ENCODE measurements at regions not wholly inside any gene's neighbourhood (a gene's known extent, or its start where the extent isn't known, plus 50 kb on each side); places are given as distances from the start of the nearest gene placed in this dataset.
"Not testable (repeated sequence)": the region's sequence is repeated elsewhere in the genome, so short reads cannot be mapped to it uniquely, and the experiment has no call there.

DNA sequence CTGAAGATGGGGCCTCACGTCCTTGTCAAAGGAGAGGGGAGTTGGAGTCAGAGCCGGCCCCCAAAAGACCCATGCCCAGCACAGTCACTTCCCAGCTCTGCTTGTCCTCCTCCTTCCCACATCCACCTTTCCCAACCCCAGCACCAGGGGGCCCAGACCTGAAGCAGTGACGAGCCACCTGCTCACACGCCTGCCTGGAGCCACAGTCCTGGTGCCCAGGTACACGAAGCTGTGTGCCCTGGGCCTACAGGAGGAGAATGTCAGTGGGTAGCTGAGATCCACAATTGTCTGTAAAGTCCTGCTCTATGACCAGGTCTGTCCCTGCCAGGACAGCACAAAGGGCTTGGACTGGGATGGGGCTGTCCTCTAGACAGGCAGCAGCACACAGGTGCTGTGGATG, 126.8 kb upstream of the PZP start:
- no peak for DNase-seq

DNA sequence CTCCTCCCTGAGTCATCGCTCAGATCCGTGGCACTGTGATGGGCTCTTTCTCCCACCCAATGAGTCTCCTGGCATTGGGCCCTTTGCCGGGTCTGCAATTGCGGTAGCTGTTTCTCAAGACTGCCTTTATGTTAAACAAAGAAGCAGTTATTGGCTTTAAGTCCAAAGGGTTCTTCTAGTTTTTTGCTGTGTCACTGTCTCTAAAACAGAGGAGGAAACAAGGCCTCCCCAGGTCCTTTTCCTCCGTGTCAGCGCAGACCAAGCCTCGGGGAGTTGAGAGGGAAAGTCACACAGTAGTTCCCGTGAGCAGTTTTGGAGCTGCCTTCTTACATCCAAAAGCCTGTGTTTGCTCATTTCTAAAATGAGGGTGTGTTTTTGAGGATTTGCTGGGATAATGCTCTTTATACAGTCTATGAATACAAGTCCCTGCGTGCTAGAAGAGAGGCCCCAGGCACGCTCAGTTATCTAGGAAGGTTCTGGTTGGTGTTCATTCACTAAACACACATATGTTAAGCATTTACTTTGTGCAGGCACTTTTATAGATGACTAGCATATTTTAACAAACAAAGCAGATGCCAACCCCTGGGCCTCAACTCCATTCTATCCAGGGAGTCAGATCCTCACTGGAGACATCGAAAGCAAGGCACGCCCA, 126.0 kb upstream of the PZP start:
- no peak for DNase-seq

DNA sequence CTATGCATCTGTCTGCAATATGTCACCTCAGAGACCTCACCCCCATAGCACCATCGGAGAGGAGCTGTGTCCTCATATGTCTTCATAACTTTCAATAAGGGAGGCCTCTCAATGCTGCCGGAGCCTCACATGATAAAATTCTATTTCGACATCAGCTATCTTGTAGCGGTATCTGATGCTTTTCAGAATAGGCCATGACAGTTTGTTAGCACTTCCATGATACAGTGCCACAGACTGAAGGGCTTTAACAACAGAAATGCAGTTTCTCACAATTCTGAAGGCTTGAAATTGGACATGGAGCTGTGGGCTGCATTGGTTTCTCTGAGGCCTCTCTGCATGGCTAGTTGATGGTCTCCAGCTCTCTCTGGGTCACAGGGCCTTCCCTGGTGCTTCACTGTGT, 125.0 kb upstream of the PZP start:
- no peak for DNase-seq

DNA sequence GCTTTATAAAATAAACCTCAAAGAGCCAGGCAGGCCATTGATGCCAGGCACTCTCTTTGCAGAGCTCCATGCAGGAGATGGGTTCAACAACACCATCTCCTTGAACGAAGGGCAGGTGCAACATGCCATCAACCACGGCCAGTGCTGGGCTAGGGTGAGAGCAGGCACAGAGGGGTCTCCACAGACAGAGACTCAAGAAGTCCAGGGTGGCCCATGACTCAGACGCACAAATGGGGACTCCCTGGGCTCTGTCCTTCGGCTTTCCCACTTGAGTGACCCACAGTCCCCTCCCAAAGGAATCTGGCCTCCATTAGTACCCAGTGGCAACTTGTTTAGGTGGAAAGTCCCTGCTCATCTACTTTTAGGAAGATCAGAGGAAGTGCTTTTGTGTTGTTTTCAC, 124.4 kb upstream of the PZP start:
- no peak for DNase-seq

DNA sequence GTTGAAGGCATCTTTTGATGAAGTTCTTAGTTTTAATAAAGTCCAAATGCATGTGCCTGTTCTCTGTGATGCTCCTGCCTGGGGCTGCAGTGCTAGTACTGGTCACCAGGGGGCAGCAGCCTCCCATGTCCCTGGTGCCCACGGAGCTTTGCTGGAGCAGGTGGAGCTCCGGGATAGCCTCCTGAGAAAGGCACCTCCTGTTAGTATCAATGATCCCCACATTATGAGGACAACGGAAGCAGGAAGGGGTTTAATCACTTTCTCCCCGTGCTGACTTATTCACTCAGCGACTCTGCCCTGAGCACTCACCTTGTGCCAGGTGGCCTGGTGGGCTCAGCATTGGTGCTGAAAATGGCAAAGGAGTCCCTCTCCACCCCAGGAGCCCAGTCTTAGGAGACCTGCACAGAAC, 123.0 kb upstream of the PZP start:
- DNase-seq, result peak; percentile 79

DNA sequence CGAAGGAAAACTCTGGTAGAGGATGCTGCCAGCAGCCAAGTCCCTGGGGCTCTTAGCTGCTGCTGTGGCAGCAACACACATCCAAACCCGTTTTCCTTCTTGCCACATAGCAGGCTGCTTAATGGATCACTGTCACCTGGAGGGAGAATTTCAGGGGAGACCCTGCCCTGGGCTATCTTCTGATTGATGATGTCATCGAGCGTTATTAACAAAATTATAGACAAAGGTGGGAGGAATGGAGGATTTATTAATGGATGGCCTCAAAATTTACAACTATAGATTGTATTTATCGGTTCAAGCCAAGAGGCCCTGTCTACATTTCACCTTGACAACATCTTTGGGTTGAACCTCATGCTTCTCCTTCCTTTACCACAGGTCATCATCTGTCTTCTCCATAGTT, 120.8 kb upstream of the PZP start:
- DNase-seq, result no peak

DNA sequence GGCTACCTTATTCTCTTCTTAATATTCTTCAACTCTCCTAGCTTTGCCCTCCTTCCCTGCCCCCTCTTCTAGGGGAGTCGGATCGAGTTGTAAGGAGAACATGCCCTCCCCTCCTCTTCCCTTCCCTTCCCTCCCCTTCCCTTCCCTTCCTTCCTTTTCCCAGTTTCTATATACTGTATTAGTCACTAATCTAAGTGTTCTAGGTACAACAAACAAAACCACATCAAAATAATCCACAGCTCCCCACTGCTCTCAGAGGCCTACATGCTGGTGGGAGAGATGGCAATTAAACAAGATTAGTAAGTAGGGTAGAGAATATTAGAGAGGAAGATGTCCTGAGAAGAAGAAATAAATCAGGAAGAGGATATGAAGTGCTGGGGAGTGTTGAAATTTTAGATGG, 119.9 kb upstream of the PZP start:
- DNase-seq, result no peak

DNA sequence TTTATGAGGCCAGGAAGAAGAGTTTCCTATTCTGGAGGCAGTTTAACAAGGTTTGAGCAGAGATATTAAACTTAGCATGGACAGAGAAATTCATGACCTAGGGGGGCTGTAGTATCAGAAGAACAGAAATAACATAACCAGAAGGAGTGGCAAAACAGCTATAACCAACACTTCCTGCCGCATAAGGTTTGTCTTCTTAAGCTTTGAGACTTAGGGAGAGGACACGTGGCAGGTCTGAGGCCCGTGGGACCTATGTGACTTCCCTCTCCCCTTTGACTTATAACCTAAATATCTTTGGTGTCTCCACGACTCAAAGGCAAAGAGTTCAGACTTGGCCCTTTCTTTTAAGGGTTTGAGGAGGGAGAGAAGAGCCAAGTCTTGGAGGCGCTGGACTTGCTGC, 119.1 kb upstream of the PZP start:
- DNase-seq, result no peak

DNA sequence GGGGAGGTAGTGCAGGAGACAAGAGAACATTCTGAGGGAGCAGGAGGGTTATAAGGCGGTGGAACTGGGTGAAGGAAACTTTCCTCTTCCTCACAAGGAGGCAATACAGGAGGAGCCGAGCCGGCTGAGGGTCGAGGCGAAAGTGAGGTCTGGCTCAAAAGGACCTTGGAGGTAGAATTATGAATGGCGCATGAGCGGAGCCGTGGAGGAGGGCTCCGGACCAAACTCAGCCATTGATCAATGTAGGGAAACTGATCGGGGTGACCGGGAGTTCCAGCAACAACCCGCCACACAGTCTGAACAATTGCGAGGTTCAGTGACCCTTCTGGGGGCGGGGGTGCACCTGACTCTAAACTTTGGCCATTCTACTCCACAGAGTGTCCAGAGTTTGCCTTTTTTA, 118.7 kb upstream of the PZP start:
- DNase-seq, result not testable (repeated sequence)

DNA sequence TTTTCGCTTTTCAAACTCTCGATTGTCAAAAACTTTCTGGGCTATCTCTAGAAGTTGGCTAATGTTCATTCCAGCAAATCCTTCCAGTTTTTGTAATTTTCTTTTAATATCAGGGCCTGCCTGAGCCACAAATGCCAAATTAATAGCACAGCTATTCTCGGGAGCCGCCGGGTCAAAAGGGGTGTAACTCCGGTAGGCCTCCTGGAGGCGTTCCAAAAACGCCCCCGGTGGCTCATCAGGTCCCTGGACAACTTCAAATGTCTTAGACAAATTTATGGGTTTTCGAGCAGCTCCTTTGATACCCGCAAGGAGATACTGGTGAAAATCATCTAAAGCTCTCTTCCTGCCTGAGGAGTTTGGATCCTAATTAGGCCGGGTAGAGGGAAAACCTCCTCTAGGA, 117.9 kb upstream of the PZP start:
- DNase-seq, result no peak

DNA sequence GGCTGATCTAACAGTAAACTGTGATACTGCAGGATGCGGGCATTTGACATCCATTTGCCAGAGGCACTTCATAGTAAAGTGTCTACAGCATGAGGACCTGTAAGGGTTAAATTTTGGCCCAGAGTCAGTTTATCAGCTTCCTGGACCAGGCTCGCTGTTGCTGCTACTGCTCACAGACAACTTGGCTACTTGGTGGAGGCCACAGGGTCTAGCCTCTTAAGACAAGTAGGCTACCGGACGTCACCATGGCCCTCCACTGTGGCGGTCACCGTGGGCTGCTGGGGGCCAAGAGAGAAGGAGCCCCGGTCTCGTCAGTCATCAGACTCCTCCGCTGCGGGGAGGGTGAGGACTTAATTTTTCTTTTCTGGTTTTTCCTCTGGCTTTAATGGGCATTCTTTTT, 117.3 kb upstream of the PZP start:
- no peak for DNase-seq

DNA sequence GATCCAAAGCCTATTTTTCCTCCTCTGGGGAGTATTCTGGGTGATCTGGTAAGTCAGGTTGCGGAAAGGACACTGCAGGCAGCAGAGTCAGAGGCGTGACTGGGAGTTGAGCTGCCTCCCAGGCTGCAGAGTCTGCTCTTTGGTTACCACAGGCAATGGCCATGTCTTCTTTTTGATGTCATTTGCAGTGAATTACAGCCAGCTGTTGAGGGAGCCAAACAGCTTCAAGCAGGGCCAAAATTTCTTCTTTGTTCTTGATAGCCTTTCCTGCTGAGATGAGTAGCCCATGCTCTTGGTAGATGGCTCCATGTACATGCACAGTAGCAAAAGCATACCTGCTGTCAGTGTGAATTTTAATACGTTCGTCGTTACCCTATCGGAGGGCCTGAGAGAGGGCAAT, 116.6 kb upstream of the PZP start:
- DNase-seq, result no peak

DNA sequence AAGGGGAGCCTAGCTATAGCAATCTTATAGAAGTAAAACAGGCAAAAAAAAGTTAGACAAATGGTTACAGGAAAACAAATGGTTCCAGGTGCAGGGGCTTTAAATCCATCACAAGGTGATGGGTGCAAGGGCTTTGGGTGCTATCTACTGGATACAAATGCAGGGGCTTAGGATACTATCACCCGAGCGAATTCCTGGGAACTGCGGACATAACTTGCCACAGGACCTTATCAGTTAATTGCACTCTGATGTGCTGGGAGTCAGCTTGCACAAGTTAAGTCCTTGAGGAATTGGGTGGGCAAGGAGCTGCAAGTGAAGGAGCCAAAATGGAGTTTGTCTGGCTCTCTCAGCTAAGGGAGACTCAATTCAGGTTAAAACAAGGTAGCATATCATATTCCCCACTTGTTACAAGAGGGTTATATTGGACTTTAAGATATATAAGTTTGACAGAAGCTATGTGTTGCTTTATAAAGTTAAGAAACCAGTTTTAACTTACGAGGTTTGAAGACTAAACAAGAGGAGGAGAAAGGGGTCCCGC, 115.0 kb upstream of the PZP start:
- no peak for DNase-seq

DNA sequence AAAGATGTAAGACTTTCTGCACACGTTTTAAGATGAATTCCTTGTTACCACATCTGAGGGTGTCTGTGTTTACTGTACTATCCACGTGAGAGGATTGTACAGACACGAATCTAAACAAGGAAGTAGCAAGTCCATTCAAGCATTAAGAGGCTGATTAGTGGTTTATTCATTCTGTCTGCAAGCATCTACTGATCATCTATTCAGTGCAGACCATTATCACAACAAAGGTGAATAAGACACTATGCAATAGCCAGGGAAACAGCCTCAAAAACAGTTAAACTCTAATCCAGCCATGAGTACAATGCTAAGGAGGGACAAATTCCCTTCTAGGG, 111.6 kb upstream of the PZP start:
- DNase-seq, result no peak

DNA sequence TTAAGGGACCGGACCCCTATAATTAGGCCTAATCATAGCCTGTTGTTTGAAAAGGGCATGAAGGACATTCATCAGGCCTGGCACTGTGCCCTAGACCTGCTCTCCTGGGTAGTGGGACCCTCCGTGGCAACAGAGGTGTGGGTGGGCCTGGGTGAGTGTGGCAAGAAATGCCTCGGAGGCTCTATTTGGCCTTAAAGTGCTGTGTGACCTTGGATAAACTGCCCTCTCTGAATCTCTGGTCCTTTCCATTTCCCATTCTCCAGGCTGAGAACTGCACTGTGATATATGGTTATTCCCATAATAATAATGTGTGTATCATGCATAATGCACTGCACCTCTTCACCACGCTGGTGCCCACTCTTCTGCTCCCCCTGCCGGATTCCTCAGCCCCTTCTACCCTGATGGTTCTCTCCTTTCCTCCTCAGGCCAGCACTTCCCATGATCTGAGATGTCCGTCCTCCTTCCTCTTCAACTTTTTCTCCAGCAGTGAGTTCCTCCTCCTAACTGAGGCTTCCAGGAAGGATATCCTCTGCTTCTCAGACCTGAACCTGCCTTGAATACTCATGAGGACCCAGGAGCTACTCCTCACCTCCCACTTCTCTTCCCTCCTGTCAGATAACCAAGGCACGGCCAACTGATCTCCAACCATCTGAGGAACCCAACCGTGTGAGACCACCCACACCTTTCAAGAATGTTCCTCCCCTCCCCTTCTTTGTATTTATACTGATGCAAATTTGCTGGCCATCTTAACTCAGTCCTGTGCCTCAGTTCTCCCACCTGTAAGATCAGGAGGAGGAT, 111.0 kb upstream of the PZP start:
- peak; percentile 36 for DNase-seq

DNA sequence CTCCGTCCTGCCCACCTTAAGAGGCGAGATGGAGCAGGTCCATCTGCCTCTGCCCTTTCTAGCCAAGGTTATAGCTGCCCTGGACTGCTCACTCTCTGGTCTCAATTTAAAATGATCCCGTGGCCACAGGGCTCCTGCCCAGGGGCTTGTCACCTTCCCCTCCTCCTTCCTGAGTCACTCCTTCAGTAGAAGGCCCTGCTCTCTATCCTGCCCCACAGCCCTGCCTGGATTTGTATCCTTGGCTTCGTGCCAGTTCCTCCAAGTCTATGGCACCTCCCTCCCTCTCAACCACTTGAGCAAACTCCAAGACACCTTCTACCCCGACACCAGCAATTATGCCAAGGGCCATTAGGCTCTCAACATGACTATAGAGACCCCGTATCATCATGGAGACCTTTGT, 105.3 kb upstream of the PZP start:
- DNase-seq, result not testable (repeated sequence)

DNA sequence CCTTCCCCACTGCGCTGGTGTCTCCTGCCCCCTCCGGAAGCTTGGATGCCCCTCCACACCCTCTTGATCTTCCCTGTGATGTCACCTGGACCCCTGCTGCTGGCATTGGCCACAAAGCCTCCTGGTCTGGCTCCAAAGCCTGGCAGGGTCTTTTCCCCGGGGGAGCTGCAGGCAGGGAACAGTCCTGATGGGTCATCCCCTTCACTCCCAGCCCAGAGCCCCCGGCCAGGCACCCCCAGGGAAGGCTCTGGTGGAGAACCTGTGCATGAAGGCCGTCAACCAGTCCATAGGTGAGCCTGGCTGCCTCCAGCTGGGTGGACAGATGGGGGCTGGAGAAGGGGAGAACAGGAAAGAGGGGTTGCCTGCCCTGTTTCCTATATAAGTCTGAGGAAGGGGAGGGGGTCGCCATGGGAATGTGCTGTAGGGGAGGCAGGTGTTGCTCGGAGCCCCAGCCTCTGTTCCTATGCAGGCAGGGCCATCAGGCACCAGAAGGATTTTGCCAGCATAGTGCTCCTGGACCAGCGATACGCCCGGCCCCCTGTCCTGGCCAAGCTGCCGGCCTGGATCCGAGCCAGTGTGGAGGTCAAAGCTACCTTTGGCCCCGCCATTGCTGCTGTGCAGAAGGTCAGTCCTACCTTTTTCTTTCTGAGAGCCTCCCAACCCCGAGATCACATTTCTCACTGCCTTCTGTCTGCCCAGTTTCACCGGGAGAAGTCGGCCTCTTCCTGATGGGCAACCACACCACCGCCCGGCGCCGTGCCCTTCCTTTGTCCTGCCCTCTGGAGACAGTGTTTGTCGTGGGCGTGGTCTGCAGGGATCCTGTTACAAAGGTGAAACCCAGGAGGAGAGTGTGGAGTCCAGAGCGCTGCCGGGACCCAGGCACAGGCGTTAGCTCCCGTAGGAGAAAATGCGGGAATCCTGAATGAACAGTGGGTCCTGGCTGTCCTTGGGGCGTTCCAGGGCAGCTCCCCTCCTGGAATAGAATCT, 104.5 kb upstream of the PZP start:
- not testable (repeated sequence) for DNase-seq

DNA sequence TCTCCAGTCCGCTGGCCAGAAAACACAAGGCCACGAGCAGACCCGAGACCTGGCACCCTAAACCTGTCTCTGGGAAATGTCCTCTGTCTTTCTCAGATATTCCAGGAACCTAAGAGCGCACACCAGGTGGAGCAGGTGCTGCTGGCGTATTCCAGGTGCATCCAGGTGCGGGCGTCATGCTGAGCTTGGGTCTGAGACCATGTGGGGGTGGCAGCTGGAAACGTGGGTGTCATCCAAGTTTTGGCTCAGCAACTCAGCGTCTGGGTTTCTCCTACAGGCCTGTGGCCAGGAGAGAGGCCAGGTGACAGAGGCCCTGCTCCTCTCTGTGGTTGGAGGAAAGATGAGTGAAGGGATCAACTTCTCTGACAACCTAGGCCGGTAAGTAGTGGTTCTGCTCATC, 103.3 kb upstream of the PZP start:
- not testable (repeated sequence) for DNase-seq

DNA sequence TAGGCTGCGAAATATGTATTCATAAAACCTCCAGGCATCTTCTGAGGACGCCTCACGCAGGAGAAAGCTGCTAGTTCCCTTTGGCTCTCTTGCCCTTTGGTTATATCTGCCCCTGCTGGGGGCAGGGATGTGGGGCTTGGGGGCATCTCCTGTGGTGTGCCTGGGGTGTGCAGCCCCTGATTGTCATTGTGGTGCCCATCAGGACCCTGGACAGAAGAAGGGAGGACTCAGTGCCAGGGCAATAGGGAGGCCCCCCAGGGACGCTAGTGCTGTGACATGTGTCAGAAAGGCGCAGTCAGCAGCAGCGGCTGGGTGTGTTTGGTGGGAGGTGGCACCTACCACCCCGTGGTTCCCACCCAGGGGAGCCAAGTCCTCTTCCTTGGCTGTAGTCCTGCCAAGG, 102.5 kb upstream of the PZP start:
- not testable (repeated sequence) for DNase-seq

DNA sequence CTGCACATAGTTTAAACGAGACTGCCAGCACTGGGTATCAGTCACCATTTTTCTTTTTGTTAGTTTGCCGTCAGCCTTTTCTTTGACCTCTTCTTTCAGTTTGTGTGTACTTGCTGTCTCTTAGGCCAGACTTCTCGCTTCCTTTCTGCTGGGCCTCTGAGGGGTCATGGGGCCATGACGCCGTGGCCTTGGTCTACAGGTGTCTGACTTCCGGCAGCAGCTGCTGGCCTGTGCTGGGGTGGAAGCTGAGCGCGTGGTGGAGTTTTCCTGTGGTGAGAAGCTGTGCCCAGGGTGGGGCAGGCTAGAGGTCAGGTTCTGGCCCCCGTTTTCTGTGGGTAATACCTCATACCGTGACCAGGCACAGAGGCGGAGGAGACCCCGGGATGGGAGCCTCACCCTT, 101.6 kb upstream of the PZP start:
- DNase-seq, result not testable (repeated sequence)

DNA sequence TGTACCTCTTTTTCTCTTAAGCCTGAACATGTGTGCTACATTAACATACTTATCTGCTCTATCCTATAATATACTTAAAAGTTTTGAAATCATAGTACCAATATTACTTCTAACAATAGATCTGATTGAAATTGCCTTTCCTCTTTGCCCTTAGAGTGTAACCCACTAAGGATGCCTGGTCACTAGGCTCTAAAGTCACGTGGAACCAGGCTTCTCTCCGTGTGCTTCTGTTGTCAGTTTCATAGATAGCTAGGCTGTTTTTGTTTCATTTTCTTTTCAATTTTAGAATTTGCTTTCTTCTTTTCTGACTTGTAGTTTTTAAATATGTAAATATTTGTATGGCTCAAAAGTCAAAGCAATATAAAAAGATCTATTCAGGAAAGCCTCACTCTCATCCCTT, 100.5 kb upstream of the PZP start:
- not testable (repeated sequence) for DNase-seq

DNA sequence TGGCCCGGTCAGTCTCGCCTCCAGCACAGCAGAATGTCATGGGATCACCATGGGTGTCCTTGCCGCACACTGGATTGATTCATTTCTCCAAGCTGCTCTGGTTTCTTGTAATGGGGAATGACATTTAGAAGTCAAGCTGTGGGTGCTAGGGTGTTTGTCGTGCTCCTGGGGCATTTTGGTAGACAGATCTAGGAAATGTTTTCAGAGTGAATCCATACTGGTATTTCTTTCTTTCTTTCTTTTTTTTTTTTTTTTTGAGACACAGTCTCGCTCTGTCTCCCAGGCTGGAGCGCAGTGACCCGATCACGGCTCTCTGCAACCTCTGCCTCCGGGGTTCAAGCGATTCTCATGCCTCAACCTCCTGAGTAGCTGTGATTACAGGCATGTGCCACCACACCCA, 100.0 kb upstream of the PZP start:
- not testable (repeated sequence) for DNase-seq

DNA sequence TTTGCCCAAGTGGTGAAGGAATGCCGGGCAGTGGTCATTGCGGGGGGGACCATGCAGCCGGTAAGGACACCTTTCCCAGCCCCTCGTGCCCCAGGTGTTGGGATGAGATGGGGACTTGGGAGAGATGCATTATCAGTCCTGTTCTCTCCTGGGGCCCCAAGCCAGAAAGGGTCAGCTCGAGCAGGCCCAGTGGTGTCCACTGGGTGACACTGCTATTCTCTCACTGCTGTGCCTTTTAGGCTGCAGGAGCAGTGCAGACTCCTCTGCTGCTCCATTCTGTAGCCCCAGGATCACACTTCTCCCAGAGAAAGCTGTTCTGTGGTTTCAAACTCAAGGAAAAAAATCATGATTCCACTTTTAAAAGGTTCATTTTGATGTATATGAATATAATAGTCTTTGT, 99.1 kb upstream of the PZP start:
- DNase-seq, result not testable (repeated sequence)

Data from dermis blood vessel endothelial cell (primary cell).